ENCODE measurements at regions not wholly inside any gene's neighbourhood (a gene's known extent, or its start where the extent isn't known, plus 50 kb on each side); places are given as distances from the start of the nearest gene placed in this dataset.

DNA sequence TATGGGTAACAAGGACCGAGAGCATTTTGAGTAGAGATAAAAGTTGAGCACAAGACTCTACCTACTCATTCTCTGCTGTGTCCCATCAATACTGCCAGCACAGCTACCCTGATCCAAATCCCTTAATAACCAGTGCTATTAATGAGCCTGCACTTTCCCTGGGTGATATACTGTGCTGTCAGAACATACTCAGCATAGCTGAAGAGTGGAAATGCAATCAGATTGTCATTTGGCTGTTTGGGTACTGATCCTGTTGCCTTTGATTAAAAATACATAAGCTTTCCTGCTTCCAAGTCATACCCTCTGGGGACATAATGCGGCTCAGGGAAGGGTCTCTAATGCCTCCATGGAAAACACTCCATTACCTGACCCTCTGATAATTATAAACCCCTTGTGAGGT lies 917.5 kb downstream of the SQOR start:
- in situ Hi-C loops (cut with HindIII; ENCODE audit: low sequenced_read_pairs) = no loop called here
- DNase-seq (ENCODE audit: low spot score) = no peak

DNA sequence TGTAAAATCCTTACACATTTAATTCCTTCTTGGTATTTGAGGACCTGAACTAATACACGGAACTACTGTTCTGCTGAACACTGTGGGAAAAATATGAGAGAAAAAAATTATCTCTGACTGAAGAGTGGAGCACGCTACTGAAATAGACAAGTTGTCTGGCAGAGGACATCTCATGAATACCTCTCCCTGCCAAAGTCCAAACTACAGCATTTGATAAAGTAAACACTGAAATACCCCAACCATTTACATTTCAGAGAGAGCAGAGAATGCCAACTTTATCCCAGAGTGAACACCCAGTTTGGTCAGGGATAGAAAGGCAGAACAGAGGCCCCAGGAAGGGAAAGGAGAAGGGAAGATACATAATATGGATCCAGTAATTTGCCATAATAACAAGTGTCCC lies 920.7 kb downstream of the SQOR start:
- no peak for DNase-seq (ENCODE audit: low spot score)
- in situ Hi-C loops (cut with HindIII; ENCODE audit: low sequenced_read_pairs) = no loop called here

DNA sequence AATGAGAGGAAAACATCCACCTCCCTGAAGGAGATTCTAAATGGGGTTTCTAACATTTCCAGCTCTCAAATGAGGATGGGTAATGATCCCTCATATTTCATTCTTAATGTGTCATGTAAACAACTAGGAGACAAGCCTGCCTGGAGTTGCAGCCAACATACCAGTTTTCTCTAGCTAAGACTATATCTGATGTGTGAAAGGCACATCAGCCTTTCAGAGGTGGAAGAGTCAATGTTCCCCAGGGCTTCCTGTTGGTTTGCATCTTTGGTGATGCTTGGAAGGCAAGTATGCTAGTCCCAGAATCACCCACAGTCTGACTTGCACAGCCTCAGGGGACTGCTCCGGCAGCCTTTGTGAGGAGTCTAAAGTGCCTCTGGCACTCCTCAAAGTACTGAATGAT lies 921.2 kb downstream of the SQOR start:
- no peak for DNase-seq (ENCODE audit: low spot score)
- in situ Hi-C loops (cut with HindIII; ENCODE audit: low sequenced_read_pairs) = no loop called here

DNA sequence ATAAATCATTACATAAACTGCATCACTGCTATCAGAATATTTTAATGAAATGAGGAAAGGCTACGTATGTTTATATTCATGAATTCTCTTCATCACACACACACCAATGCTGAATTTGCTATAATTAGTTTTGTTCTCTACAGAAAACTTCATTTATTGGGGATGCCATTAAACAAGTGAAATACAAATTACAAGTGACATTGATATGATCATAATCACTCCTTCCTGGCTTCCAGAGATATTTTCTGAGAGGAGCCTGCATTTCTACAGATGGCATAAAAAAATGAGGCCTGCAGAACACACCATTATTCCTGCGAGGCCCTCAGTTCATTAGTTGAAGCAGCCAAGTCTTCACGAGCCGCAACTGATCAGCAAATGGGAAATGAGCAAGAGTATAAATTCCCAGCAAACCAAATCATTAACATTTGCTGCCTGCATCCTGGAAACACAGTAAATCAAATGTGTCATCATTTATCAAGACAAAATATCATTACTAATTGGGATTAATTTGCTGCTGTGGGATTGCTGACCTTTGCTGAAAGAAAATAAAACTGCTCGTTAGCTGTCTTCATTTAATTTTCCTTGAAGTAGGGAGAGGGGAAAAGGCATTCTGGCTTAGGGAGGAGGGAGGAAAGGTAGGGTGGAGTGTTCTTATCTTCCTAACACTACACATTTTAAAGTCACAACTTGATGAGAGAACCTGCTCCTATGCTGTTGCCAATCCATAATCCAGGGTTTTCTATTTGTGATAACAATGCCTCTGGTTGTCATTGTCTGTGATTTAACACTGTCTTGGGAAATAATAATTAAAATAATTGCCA lies 921.9 kb downstream of the SQOR start:
- in situ Hi-C loops (cut with HindIII; ENCODE audit: low sequenced_read_pairs) = no loop called here
- DNase-seq (ENCODE audit: low spot score) = no peak

DNA sequence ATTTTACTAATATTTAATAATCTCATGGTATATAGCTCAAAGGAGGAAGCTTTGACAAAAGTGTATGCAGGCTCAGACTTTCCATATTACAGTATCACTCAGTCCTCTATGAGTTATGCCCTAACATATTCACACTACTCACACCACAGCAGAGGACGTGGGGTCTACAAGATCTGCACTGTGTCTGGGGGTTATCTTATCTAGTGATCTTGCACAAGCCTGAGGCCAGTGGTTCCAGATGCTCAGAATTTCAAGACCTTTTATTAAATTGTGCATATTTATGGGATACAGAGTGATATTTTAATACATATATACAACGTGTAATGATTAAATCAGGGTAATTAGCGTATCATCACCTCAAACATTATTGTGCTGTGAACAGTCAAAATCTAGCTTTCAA lies 933.1 kb downstream of the SQOR start:
- in situ Hi-C loops (cut with HindIII; ENCODE audit: low sequenced_read_pairs) = no loop called here
- DNase-seq (ENCODE audit: low spot score) = no peak

DNA sequence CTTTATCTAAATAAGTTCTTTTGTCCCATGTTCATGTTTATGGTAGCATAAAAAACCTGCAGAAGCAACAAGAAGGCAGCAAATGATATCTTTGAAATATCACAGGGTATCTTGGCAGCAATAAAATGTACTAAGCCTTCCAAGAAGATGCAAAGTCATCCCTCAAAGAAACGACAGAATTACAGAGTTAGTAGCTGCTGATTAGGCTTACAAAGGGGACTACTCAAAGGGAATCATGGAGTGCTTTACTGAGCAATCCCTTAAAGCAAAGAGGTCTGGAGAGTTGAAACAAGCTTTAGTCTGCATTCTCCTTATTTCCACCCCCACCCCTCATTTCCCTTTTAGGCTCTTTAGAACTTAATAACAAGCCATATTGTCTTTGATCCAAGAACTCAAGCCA lies 935.0 kb downstream of the SQOR start:
- DNase-seq (ENCODE audit: low spot score) = no peak
- in situ Hi-C loops (cut with HindIII; ENCODE audit: low sequenced_read_pairs) = no loop called here

DNA sequence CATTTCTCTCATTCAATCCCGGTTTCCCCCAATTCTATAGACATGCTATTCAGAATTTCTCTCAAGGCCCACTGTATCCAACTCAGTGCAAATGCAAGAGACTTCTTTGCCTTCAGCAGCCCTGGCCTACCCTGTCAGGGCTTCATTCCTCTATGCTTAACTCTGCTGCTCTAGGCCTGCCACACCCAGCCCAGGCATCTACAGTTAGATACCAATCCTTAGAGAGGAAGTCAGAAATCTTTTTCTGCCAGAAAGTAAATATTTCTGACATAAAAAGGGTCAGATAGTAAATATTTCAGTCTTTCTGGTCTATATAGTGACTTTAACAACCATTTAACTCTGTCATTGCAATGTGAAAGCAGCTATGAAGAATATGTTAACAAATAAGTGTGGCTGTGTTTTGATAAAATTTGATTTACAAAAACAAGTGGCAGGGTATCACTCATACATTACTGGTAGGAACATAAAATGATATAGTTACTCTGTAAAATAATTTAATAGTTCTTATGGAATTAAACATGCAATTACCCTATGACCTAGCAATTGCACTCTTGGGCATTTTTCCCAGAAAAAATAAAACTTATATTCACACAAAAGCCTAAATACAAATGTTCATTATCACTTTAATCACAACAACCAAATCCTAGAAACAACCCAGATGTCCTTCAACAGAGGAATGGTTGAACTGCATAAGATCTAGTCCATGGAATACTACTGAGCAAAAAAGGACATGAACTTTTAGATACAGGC lies 942.0 kb downstream of the SQOR start:
- in situ Hi-C loops (cut with HindIII; ENCODE audit: low sequenced_read_pairs) = no loop called here

DNA sequence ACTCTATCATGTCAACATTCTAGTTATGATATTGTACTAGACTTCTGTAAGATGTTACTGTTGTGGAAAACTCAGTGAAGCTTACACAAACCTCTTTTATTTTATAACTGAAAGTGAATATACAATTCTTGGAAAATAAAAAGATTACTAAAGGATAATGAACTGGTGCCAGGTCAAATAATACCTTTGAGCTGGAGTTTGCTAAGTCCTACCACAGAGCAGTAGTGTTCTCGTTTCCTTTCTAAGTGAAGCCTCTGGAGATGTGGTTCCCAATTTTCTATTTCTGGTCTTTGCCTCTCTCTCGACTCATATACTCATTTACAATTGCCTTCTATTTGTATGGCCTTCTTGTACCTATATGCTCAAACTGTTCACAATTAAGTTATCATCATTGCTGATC lies 942.9 kb downstream of the SQOR start:
- in situ Hi-C loops (cut with HindIII; ENCODE audit: low sequenced_read_pairs) = no loop called here
- no peak for DNase-seq (ENCODE audit: low spot score)

More for the DNA sequence above, 942.0 kb downstream of the SQOR start:
- no peak for DNase-seq (ENCODE audit: low spot score)

DNA sequence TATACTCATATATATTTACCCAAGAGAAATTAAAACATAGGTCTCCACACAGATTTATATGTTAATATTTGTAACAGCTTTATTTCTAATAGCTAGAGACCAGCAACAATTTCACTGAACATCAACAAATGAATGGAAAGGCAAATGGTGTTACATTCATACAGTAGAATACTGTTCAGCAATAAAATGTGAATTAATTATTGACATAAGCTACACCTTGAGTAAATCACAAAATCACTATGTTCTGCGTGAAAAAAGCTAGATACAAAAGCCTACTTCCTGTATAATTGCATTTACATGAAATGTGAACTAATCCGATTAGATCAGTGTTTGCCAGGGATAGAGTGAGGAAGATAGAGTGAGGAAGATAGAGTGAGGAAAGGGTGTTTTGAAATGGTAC lies 945.7 kb downstream of the SQOR start:
- in situ Hi-C loops (cut with HindIII; ENCODE audit: low sequenced_read_pairs) = no loop called here
- no peak for DNase-seq (ENCODE audit: low spot score)

DNA sequence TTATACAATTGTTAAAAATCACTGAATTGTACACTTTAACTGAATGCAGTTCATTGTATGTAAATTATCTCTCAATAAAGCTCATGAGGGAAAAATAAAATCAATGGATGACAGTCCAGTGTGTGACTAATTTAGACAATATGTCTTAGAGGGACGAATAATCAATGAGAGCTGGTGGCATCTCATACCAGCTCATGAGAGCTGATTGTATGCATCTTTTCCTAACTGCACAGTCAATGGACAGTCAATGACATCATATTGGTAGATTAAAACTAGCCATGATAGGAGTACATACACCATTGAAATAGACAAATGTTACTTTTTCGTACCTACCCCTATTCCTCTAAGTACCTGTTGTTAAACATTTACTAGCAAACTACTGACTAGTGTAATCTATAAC lies 946.1 kb downstream of the SQOR start:
- DNase-seq (ENCODE audit: low spot score) = no peak

DNA sequence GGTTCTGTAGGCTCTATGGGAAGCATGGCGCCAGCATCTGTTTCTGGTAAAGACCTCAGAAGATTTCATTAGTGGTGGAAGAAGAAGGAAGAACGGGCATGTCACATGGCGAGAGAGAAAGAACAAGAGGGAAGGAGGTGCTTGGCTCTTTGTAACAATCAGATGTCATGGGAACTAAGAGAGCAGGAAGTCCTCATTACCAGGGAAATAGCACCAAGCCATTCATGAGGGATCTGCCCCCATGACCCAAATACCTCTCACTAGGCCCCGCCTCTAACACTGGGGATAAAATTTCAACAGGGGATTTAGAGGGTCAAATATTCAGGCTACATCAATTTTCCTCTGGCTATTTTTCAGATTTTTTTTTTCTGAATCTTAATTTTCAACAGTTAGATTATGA lies 954.3 kb downstream of the SQOR start:
- in situ Hi-C loops (cut with HindIII; ENCODE audit: low sequenced_read_pairs) = no loop called here
- DNase-seq (ENCODE audit: low spot score) = no peak

More for the DNA sequence above, 946.1 kb downstream of the SQOR start:
- in situ Hi-C loops (cut with HindIII; ENCODE audit: low sequenced_read_pairs) = no loop called here

DNA sequence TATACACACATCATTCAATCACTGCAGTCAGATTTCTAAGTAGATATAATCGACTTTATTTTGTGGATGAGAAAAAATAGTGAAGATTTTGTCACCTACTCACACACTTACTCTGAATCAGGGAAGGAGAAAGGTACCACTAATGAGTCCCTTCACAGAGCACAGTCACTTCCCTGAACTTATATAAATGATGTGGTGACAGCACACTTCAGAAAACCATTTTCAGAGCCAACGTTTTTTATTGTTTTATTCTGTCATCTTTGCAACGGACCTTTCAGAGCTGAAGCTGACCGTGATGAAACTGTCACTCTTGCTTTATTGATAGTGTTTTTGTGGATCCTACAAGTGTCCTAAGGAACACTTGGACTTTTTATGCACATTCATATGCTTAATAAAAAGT lies 956.6 kb downstream of the SQOR start:
- DNase-seq (ENCODE audit: low spot score) = no peak
- in situ Hi-C loops (cut with HindIII; ENCODE audit: low sequenced_read_pairs) = no loop called here

DNA sequence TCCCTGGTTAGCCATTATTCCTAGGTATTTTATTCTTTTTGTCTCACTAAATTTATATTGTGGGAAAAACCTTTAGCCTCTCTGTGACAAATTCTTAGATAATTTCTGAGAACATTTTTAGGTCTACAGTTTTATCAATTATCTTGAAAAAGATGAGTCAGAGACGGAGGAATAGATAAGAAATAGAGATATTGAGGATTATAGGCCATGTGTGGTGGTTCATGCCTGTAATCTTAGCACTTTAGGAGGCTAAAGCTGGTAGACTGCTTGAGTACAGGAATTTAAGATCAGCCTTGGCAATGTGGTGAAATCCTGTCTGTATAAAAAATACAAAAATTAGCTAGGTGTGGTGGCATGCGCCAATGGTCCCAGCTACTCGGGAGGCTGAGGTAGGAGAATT lies 960.2 kb downstream of the SQOR start:
- in situ Hi-C loops (cut with HindIII; ENCODE audit: low sequenced_read_pairs) = no loop called here
- DNase-seq (ENCODE audit: low spot score) = no peak

DNA sequence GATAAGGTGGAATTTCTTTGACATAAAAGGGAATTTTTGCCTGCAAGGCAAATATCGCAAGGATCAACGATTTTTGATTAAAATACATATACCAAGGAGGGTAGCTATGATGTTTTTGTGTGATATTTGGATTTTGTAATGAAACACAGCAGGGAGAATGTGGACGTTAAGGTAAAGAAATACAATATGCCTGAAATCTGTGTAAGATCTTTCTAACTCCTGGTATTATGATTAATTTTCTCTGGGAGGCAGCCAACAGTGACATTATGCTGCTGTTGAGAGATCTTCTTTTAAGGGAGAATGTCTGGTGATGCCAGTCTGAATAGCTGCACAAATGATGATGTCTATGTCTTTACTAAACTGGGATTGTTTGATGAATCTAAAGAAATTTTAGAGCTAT lies 972.2 kb downstream of the SQOR start:
- in situ Hi-C loops (cut with HindIII; ENCODE audit: low sequenced_read_pairs) = no loop called here
- no peak for DNase-seq (ENCODE audit: low spot score)

DNA sequence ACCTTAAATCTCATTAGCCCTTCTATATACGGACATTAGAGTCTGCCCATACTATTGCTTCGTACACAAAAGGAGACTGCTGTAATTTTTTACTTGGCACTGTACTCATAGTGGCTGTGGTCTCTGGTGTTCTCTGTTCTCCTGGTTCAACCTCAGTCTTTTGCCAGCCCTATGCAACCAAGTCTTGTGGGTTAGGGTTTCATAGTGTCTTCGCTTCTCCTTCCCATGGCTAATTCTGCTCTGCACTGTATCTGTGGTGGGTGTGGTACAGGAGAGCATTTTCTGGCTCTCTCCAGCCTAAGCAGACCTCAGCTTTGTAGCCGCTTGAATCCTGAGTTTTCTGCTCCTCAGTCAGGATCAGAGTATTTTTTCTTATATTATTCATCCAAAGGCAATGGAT lies 981.2 kb downstream of the SQOR start:
- in situ Hi-C loops (cut with HindIII; ENCODE audit: low sequenced_read_pairs) = no loop called here
- DNase-seq (ENCODE audit: low spot score) = no peak

DNA sequence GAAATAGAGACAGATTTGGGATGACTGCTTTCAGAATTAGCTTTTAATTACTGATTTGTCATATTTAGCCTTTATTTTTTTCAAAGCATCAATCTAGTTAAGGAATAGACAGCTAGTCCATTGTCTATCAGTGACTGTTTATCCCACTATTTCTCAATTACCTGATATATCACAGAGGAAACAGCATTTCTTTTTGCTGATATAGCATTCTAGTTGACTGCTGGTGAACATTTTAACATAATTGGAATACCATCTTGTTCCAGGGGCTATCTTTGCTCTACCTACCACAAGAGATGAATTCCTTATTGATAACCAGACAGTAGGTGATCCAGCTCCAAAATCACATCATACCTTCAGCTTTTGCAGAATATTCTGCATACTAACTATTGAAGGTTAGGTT lies 982.7 kb downstream of the SQOR start:
- no peak for DNase-seq (ENCODE audit: low spot score)
- in situ Hi-C loops (cut with HindIII; ENCODE audit: low sequenced_read_pairs) = no loop called here

DNA sequence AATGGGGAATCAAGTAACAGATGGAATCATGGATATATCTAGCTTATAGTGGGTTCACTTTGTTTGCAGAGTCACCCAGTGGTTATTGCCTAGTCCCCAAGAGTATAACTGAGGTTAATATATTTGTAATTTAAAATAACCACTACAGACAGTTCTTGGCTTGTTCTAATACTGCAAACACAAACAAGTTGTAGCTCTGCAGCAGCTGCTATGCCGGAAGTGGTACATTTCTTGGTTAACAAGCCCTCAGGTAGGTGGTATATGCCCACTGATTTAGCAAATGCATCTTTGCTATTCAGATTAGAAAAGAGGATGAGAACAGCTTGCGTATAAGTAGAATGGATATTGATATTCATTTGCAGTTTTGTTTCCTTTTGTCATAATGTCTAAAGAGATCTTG lies 984.2 kb downstream of the SQOR start:
- in situ Hi-C loops (cut with HindIII; ENCODE audit: low sequenced_read_pairs) = no loop called here
- DNase-seq (ENCODE audit: low spot score) = no peak

DNA sequence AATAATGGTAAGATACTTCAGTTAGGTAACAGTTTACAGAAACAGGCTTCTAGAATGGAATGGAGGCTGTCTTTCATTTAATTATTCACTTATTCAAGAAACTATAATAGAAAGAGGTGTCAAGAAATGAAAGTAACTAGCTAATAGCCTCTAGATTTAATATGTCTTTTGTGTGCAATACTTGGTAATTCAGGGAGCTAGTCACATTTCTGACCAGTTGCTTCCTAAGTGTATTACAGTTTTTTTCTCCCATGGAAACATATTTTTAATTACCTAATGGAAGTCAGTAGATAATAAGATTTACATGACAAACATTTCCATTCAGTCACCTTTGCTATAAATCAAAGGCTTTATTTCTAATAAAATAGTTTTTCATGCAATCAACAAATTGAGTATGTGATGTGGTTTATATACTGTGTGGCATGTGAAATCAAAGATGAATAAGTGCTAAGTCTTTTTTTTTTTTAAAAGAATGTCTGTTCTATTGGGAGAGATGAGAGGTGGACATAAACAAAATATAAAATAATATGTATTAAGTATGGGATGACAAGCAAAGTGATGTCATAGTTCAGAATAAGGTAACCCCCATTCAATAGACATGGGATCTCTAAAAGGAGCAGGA lies 985.7 kb downstream of the SQOR start:
- in situ Hi-C loops (cut with HindIII; ENCODE audit: low sequenced_read_pairs) = no loop called here
- DNase-seq (ENCODE audit: low spot score) = no peak

DNA sequence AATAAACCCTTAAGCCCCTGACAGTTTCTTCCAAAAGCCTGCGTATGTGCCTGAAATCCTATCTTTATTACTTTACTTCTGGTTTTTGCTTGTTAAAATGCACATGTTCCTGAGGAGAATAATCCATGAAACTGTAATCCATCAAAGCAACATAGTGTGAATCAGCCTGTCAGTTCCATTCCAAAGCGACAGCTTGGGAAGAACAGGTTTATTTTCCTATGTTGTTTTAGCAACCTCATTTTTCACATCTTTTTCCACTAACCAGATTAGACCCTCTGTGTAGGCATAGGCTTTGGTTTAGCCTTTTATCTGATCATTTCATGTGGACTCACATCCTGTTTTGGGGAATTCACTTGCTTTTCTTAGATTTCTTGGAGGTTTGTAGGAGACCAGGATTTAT lies 988.0 kb downstream of the SQOR start:
- no peak for DNase-seq (ENCODE audit: low spot score)
- in situ Hi-C loops (cut with HindIII; ENCODE audit: low sequenced_read_pairs) = no loop called here

DNA sequence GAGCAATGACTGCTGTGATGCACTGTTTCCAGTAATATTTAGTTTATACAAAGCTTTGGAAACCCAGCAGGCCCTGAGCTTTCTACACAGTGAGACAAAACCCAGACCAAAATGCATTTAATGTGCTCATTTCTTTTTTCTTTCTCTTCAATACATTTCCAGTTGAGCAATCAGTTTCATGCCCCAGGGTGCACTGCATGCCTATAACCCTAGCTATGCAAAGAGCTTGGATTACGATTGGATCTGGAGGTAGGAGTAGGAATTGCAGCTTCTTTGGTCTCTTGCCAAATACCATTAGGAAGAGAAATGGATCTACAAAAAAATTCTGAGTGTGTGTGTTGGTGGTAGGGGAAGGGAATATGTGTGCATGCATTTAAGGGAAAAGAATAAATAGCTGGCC lies 1001.4 kb downstream of the SQOR start:
- in situ Hi-C loops (cut with HindIII; ENCODE audit: low sequenced_read_pairs) = no loop called here
- DNase-seq (ENCODE audit: low spot score) = no peak
